ENCODE measurements at regions not wholly inside any gene's neighbourhood (a gene's known extent, or its start where the extent isn't known, plus 50 kb on each side); places are given as distances from the start of the nearest gene placed in this dataset.
"Not testable (repeated sequence)": the region's sequence is repeated elsewhere in the genome, so short reads cannot be mapped to it uniquely, and the experiment has no call there.

DNA sequence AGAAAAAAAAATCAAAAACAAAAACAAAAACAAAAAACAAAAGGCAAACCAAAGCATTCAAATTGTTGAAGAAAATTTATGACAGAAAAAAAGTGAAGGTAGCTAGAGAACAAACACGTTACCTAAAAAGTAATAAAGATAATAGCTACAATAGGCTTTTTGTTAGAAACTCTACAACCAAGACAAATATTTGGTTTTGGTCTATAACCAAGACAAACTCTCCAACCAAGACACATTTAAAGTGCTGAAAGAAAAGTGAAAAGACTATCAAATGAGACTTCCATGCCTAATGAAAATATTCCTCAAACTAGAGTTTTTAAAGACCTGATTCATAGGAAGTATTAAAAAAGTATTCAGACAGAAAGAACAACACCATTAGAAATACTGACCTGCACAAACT is 391.9 kb upstream of the NDST4 start:
- TF ChIP-seq CTCF (IDR thresholded peaks at IDR 0.05) = no peak
- TF ChIP-seq POLR2AphosphoS5 (IDR thresholded peaks at IDR 0.05; ENCODE audit: low read depth, low read length) = no peak
- TF ChIP-seq TCF7L2 (IDR thresholded peaks at IDR 0.05; ENCODE audit: low read depth, low read length) = no peak
- TF ChIP-seq SIN3A (IDR thresholded peaks at IDR 0.05; ENCODE audit: borderline replicate concordance, insufficient read depth, low read depth, low read length) = no peak
- TF ChIP-seq, protein P1, sequence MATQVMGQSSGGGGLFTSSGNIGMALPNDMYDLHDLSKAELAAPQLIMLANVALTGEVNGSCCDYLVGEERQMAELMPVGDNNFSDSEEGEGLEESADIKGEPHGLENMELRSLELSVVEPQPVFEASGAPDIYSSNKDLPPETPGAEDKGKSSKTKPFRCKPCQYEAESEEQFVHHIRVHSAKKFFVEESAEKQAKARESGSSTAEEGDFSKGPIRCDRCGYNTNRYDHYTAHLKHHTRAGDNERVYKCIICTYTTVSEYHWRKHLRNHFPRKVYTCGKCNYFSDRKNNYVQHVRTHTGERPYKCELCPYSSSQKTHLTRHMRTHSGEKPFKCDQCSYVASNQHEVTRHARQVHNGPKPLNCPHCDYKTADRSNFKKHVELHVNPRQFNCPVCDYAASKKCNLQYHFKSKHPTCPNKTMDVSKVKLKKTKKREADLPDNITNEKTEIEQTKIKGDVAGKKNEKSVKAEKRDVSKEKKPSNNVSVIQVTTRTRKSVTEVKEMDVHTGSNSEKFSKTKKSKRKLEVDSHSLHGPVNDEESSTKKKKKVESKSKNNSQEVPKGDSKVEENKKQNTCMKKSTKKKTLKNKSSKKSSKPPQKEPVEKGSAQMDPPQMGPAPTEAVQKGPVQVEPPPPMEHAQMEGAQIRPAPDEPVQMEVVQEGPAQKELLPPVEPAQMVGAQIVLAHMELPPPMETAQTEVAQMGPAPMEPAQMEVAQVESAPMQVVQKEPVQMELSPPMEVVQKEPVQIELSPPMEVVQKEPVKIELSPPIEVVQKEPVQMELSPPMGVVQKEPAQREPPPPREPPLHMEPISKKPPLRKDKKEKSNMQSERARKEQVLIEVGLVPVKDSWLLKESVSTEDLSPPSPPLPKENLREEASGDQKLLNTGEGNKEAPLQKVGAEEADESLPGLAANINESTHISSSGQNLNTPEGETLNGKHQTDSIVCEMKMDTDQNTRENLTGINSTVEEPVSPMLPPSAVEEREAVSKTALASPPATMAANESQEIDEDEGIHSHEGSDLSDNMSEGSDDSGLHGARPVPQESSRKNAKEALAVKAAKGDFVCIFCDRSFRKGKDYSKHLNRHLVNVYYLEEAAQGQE (IDR thresholded peaks at IDR 0.05; ENCODE audit: insufficient read depth in 1 of 2, low read depth in 2 of 2, low read length in 1 of 2) = no peak
- H3K4me1 ChIP-seq (ENCODE audit: control insufficient read depth, insufficient read depth, low read length) = no peaks in the 10 kb centered on the region
- DNase-seq (ENCODE audit: low read depth, low spot score) = no peak
- H3K27me3 ChIP-seq (ENCODE audit: control insufficient read depth, insufficient read depth, low read length) = no peaks in the 10 kb centered on the region
- CTCF ChIA-PET = no interaction called here
- no peak for ATAC-seq
- H3K36me3 ChIP-seq (ENCODE audit: control insufficient read depth, insufficient read depth, low read length) = no peaks in the 10 kb centered on the region
- no peak overlapping the region for H3K27ac ChIP-seq (ENCODE audit: low read length)
- no peak overlapping the region for H3K4me3 ChIP-seq (ENCODE audit: low read depth in 2 of 2, low read length in 2 of 2)
- POLR2A ChIA-PET = no interaction called here
- H3K9me3 ChIP-seq (ENCODE audit: control insufficient read depth, insufficient read depth, low read depth, low read length) = no peaks in the 10 kb centered on the region
- no TSS peak for BruUV-seq (replicated peaks)
- intact Hi-C loops (cut with micrococcal nuclease; ENCODE audit: unreplicated experiment) (no loop called here), in situ Hi-C loops (cut with HindIII; ENCODE audit: low pct_unique_long_range_greater_than_20kb, low sequenced_read_pairs) (no loop called here)

DNA sequence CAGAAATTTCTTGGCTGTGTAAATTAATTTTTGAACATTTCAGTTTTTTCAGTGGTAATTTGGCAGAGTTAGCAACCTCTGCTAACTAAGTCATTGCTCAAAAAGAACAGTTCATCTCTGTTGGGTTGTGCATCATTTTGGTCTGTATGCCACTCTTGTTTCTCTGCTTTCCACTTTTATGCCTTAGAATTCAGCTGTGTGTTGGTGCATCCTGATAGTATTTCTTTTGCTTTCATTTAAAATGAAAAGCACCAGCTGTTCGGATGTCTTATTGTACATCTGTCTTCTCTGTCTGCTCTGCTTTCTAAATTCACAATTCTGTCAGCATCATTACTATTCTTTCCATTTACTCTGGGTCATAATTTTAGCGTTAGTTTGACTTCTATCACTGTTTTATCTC is 388.2 kb upstream of the NDST4 start:
- POLR2A ChIA-PET = no interaction called here

DNA sequence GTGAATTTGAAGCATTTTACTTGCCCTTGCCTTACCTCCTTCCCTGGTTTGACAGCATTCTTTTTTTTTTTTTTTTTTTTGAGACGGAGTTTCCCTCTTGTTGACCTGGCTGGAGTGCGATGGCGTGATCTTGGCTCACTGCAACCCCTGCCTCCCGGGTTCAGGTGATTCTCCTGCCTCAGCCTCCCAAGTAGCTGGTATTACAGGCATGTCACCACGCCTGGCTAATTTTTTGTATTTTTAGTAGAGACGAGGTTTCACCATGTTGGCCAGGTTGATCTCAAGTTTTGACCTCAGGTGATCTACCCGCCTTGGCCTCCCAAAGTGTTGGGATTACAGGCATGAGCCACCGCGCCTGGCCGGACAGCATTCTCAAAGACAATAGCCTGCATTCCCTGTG is 380.4 kb upstream of the NDST4 start:
- H3K27me3 ChIP-seq (ENCODE audit: control insufficient read depth, insufficient read depth, low read length); BruUV-seq (replicated peaks); CTCF ChIA-PET; H3K9me3 ChIP-seq (ENCODE audit: control insufficient read depth, insufficient read depth, low read depth, low read length); H3K27ac ChIP-seq (ENCODE audit: low read length); ATAC-seq; intact Hi-C loops (cut with micrococcal nuclease; ENCODE audit: unreplicated experiment); H3K4me3 ChIP-seq (ENCODE audit: low read depth in 2 of 2, low read length in 2 of 2); H3K36me3 ChIP-seq (ENCODE audit: control insufficient read depth, insufficient read depth, low read length); H3K4me1 ChIP-seq (ENCODE audit: control insufficient read depth, insufficient read depth, low read length); POLR2A ChIA-PET; in situ Hi-C loops (cut with HindIII; ENCODE audit: low pct_unique_long_range_greater_than_20kb, low sequenced_read_pairs); DNase-seq (ENCODE audit: low read depth, low spot score): not testable (repeated sequence)

More for the DNA sequence above, 388.2 kb upstream of the NDST4 start:
- Histone ChIP-seq H3K4me1 (ENCODE audit: control insufficient read depth, insufficient read depth, low read length) (no peaks in the 10 kb centered on the region), H3K4me3 (ENCODE audit: low read depth in 2 of 2, low read length in 2 of 2) (no peak overlapping the region), H3K9me3 (ENCODE audit: control insufficient read depth, insufficient read depth, low read depth, low read length) (no peaks in the 10 kb centered on the region), H3K36me3 (ENCODE audit: control insufficient read depth, insufficient read depth, low read length) (no peaks in the 10 kb centered on the region), H3K27ac (ENCODE audit: low read length) (no peak overlapping the region), H3K27me3 (ENCODE audit: control insufficient read depth, insufficient read depth, low read length) (no peaks in the 10 kb centered on the region)
- DNase-seq (ENCODE audit: low read depth, low spot score) (no peak), ATAC-seq (no peak)
- no TSS peak for BruUV-seq (replicated peaks)
- TF ChIP-seq SIN3A (IDR thresholded peaks at IDR 0.05; ENCODE audit: borderline replicate concordance, insufficient read depth, low read depth, low read length) (no peak), POLR2AphosphoS5 (IDR thresholded peaks at IDR 0.05; ENCODE audit: low read depth, low read length) (no peak)
- TF ChIP-seq, protein P1 (IDR thresholded peaks at IDR 0.05; ENCODE audit: insufficient read depth in 1 of 2, low read depth in 2 of 2, low read length in 1 of 2) = no peak
- CTCF ChIA-PET = no interaction called here
- in situ Hi-C loops (cut with HindIII; ENCODE audit: low pct_unique_long_range_greater_than_20kb, low sequenced_read_pairs) = no loop called here
- intact Hi-C loops (cut with micrococcal nuclease; ENCODE audit: unreplicated experiment) = no loop called here
